NT2/D1 (cell line): ENCODE measurements at regions not wholly inside any gene's neighbourhood (a gene's known extent, or its start where the extent isn't known, plus 50 kb on each side); places are given as distances from the start of the nearest gene placed in this dataset.

Experiments
- SUZ12 ChIP-seq: IDR thresholded peaks from 2 replicates; pipeline ENCODE4 v1.6.1; 2011; ENCODE audit not compliant: insufficient read length, insufficient read depth; ENCODE audit errors: extremely low read depth
- ZNF274 ChIP-seq: IDR thresholded peaks from 2 replicates; pipeline ENCODE4 v1.6.1; 2011; ENCODE audit warnings: mild to moderate bottlenecking, low read depth, low read length

DNA sequence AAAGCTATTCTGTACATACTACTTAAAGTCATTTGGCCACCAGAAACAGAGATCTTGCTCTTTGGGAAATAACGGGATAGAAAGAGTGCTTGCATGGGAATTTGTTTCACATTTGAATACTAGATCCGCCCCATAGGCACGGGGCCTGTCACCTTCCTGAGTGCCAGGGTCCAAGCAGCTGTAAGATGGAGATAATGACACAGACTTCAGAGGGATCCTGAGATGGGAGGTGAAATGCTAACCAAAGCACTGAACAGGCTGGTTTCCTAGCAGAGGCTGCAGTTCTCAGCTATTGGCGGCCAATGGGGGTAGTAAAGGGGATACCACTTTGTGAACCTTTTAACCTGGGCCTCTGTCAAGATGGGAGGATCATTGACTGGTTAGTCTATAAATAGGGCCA is 225.4 kb downstream of the IRF8 start:
- TF ChIP-seq SUZ12 (no peak), ZNF274 (no peak)
